Right renal pelvis (tissue), 4 donors: ENCODE measurements at regions not wholly inside any gene's neighbourhood (a gene's known extent, or its start where the extent isn't known, plus 50 kb on each side); places are given as distances from the start of the nearest gene placed in this dataset.
"Not testable (repeated sequence)": the region's sequence is repeated elsewhere in the genome, so short reads cannot be mapped to it uniquely, and the experiment has no call there.

Experiments
- DNase-seq, 4 donors: peaks; one replicate each; pipeline ENCODE4 v3.0.0-alpha.2; 2013; ENCODE audit warnings: low read depth in 4 of 4, low spot score in 3 of 4, missing footprints in 1 of 4

DNA sequence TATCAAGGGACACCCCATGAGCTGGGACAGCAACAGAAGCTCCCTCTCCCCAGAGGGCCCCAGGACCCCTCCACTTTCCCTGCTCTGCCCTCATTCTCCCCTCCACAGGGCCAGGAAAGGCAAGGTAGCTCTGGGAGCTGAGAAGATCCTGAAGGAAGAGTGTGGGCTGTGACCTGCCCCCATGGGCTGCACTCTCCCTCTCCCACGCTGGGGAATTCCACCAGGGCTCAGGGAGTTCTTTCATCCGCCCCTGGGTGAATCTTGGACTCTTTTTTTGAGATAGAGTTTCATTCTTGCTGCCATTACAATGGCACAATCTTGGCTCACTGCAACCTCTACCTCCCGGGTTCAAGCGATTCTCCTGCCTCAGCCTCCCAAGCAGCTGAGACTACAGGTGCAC, 73.8 kb downstream of the C9orf50 start:
- DNase-seq: no peak

DNA sequence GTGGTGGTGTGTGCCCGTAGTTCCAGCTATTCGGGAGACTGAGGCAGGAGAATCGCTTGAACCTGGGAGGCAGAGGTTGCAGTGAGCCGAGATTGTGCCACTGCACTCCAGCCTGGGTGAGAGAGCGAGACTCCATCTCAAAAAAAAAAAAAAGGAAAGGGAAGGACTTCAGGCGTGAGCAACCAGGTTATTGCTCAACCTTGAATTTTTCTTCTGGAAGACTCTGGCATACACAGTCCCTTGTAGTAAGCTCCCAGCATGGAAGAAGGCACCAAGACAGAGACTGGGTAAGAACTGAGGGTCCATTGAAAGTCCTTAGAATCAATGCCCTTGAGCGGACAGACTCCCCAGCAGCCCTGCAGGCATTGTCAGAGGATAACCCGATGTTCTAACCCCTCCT, 75.0 kb downstream of the C9orf50 start:
- DNase-seq: not testable (repeated sequence)

DNA sequence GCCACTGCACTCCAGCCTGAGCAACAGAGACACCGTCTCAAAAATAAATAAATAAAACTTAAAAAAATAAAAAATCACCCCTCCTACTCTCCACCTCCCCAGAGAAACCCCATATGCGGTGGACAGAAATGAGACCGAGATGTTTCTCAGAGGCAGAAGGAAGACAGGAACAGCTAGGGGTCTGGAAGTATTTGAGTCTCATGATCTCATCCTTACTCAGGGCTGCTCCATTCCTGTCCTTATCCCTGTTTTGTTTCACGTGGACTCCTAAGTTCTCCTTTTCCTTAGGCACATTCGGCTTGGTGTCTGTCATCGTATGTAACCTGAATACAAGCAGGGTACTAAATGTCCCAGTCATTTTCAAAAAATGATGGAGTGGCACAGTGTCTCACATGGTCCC, 76.1 kb downstream of the C9orf50 start:
- DNase-seq: no peak

DNA sequence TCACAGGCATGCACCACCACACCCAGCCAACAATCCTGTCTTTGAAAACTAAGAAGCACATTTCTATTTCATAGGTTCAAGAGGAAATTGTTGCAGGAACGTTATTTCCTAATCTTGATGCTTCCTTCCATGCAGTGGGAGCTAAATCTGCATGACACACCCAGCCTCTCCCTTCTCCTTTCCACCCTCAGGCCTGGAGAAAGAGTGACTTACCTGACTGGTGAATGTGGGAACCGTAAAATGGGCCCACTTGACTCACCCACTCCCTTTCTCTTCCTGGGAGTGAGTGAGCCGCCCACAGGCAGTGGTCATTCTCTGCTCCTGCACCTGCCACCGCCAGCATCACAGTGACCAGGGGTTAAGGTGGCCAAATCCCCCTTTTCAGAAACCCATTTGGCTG, 78.2 kb downstream of the C9orf50 start:
- no peak for DNase-seq

DNA sequence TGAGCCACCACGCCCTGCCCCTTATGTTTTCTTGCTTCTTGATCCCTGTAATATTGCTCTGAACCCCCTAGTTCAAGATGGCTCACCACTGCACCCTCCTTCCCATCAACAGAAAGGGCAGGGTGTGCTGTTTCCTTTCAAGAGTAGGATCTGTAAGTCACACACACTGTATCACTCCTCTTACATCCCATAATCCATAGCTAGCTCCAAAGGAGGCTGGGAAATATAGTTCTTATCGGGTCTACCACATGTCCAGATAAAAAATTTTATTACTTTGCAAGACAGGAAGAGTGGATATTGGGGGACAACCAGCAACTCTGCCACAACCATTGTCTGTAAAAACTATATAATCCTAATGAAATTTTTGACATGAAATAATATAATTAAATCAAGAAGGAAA, 79.6 kb downstream of the C9orf50 start:
- no peak for DNase-seq

DNA sequence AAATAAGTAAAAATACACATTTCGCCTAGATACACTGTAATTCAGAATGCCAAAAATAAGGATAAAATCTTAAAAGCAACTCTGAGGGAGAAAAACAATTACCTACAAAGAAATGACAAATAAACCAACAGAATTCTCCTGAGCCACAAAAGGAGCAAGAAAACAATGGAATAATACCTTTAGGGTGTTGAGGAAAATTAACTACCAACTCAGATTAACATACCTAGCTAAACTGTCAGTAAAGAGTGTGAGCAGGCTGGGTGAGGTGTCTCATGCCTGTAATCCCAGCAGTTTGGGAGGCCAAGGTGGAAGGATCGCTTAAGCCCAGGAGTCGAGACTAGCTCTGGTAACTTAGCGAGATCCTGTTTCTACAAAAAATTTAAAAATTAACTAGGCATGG, 81.5 kb downstream of the C9orf50 start:
- DNase-seq: no peak

DNA sequence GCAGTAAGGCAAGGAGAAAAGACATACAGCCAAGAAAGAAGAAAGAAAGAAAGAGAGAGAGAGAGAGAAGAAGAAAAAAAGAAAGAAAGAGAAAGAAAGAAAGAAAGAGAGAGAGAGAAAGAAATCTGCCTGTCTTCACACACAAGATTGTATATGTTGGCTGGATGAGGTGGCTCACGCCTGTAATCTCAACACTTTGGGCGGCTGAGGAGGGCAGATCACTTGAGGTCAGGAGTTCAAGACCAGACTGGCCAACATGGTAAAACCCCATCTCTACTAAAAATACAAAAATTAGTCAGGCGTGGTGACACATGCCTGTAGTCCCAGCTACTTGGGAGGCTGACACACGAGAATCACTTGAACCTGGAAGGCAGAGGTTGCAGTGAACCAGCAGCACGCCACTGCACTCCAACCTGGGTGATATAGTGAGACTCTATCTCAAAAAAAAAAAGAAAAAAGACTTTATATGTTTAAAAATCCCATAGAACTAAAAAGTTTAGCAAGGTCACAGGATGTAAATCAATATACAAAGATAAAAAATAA, 89.0 kb downstream of the C9orf50 start:
- DNase-seq: not testable (repeated sequence)

GRCh38 chr9:129527955-129528354, 92.9 kb downstream of the C9orf50 start:
- not testable (repeated sequence) for DNase-seq

GRCh38 chr9:129525656-129526196, 95.2 kb downstream of the C9orf50 start:
- no peak for DNase-seq

- no peak for DNase-seq
Measured at GRCh38 chr9:129524582-129525270, 96.2 kb downstream of the C9orf50 start.

DNA sequence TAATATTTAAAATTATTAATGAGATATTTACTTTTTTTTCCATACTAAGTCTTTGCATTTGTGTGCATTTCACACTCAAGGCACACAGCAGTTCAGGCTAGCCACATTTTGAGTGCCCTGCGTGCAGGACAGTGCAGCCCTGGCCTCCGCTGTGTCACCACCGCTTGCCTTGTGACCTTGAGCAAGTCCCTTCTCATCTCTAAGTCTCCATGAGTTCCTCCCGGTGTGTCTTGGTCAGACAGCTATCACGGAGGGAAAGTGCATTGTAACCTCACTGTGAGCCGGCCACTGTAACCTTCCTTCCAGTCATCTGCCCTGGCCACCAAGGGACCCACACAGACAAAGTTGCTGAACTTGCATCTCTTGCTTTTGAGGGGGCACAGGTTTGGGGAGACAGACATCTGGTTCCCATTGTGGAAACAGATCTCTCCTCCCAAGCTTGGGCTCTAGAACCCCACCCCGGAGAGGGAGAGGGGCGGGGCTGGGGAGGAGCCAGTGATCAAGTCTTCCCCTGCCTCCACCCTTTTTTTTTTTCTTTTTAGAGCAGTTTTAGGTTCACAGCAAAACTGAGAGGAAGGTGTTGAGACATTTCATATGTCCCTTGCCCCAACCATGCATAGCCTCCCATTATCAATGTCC, 96.8 kb downstream of the C9orf50 start:
- no peak for DNase-seq

DNA sequence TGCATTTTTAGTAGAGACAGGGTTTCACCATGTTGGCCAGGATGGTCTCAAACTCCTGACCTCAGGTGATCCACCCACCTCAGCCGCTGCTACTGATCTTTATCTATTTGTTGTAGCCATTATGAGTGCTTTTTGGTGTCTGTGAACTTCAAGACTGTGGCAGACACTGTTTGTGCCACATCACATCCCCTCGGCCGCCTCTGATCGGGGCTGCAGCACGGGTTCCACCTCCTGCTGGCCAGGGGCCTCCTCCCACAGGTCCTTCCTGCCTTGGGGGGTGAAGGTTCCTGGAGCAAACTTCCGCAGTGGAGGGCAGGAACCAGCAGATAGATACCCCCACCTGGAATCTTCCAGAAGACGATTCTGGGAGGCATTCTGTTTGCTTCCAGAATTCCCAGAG, 98.5 kb downstream of the C9orf50 start:
- DNase-seq: no peak

DNA sequence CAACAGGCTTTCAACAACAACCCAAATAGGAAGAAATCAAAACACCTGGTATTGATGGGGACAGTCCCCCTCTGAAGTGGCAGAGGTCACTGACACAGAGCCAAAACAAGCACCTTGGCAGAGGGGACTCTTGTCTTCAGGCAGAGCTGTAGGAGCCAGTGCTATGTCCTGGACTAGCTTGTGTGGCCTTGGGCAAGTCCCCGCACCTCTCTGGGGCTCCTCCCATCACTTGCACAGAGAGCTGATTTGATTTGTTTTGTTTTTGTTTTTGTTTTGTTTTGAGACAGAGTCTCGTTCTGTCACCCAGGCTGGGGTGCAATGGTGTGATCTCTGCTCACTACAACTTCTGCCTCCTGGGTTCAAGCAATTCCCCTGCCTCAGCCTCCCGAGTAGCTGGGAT, 100.8 kb downstream of the C9orf50 start:
- no peak for DNase-seq

GRCh38 chr9:129518074-129518473, 102.8 kb downstream of the C9orf50 start:
- no peak for DNase-seq

GRCh38 chr9:129517006-129517405, 103.9 kb downstream of the C9orf50 start:
- DNase-seq: no peak

DNA sequence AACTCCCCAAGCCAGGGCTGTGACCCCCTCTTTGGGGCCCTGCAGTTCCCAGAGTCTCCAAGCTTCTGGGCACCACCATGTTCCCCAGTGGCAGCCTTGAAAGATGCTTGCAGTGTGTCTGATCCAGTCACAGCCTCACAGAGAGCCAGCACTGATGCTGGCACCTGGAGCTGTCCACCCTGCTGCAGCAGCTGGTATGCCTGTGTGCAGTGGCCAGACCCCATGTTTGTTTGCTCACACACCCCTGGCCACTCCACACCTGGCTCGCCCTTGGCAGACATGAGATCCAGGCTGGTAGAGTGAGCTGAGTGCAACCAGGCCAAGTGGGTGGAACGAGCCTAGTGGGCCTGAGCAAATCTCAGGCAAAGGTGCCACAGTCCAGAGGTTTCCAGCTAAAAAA, 106.0 kb downstream of the C9orf50 start:
- DNase-seq: no peak

GRCh38 chr9:129514497-129514867, 106.4 kb downstream of the C9orf50 start:
- DNase-seq: no peak

DNA sequence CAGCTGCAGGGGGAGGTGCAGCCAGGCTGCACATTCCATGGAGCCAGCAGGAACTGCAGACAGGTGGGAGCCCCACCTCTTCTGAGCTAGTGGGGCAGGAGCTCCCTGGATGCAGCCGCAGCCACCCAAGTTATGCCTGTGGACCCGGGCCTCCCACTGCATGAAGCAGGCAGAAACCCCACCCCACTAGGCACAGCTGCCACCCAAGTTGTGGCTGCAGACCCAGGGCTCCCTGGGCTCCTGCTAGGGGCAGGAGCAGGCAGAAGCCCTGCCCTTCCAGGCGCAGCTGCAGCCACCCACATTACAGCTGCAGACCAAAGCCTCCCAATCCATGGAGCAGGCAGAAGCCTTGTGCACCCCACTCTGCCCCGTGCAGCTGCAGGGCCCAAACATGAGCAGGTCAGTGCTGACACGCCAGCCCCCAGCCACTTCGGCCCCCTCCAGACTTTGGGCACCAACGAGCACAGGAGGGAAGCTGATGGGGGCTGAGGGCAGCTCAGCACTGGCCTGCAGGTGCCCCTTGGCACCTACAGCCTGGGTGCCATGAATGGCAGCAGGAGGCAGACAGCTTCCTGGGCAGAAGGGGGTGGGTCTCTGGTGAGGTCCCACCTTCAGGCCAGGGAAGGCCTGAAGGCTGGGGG, 106.9 kb downstream of the C9orf50 start:
- no peak for DNase-seq

- DNase-seq: no peak
Measured at GRCh38 chr9:129513282-129513681, 107.6 kb downstream of the C9orf50 start.

- no peak for DNase-seq
Measured at GRCh38 chr9:129511285-129511900, 109.5 kb downstream of the C9orf50 start.

DNA sequence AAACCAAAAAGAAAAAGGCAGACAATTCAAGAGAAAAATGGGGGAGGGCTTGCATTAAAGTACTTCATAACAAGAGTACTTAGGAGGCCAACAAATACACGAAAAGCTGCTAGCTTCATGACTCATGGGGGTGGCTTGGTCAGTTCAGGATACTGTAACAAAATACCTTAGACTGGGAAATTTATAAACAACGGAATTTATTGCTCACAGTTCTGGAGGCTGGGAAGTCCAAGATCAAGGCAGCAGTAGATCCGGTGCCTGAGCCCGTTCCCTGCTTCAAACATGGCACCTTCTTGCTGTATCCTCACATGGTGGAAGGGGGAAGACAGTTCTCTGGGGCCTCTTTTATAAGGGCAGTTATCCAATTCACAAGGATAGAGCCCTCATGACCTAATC, 111.4 kb downstream of the C9orf50 start:
- DNase-seq: no peak
